ENCODE measurements at regions not wholly inside any gene's neighbourhood (a gene's known extent, or its start where the extent isn't known, plus 50 kb on each side); places are given as distances from the start of the nearest gene placed in this dataset.

DNA sequence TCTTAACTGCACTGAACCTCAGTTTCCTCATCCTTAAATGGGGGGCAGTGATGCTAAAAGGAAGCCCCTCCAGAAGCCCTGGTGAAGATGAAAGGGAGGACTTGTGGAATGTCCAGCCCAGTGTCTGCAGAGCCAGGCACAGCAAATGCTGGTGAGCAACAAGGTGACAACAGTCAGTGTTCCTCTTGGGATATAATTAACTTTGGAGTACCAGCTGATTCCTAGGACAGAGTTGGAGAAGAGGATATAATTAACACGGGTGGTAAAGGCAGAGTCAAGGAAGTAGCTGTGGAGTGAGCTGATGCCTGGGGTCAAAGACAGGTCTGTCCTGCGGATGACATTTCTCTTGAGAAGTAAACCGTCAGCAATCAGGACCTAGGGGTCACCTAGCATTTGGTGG is 60.7 kb upstream of the MRPS6 start:
- intact Hi-C loops (cut with DNase I): loop anchor here in 2 of 10 donors (5.0 kb wide), 2 partner anchors 40 to 50 kb away; no protein-coding TSS in a partner anchor
- 53 to 62% (median 59%) methylated on average over 3 of the region's 3 CpGs for WGBS, 4 donors
- Histone ChIP-seq H3K27ac (no peak overlapping the region), H3K4me1 (peaks cover 0 to 2% (median 0%) of the 10 kb centered on the region in 12 donors), H3K36me3 (no peaks in the 10 kb centered on the region), H3K4me3 (no peak overlapping the region), H3K9me3 (peaks cover 0 to 63% (median 11%) of the 10 kb centered on the region in 12 donors), H3K27me3 (no peaks in the 10 kb centered on the region)
- DNase-seq (no peak), ATAC-seq (peak in 1 of 4 donors; percentile 14)
- TF ChIP-seq, protein P1, sequence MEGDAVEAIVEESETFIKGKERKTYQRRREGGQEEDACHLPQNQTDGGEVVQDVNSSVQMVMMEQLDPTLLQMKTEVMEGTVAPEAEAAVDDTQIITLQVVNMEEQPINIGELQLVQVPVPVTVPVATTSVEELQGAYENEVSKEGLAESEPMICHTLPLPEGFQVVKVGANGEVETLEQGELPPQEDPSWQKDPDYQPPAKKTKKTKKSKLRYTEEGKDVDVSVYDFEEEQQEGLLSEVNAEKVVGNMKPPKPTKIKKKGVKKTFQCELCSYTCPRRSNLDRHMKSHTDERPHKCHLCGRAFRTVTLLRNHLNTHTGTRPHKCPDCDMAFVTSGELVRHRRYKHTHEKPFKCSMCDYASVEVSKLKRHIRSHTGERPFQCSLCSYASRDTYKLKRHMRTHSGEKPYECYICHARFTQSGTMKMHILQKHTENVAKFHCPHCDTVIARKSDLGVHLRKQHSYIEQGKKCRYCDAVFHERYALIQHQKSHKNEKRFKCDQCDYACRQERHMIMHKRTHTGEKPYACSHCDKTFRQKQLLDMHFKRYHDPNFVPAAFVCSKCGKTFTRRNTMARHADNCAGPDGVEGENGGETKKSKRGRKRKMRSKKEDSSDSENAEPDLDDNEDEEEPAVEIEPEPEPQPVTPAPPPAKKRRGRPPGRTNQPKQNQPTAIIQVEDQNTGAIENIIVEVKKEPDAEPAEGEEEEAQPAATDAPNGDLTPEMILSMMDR (IDR thresholded peaks at IDR 0.05): no peak
- TF ChIP-seq POLR2A (IDR thresholded peaks at IDR 0.05): no peak

- H3K4me1 ChIP-seq: no peaks in the 10 kb centered on the region
- ATAC-seq: no peak
- H3K27me3 ChIP-seq: no peaks in the 10 kb centered on the region
- no peaks in the 10 kb centered on the region for H3K36me3 ChIP-seq
- H3K4me3 ChIP-seq: no peak overlapping the region
- peaks cover 0 to 56% (median 11%) of the 10 kb centered on the region in 12 donors for H3K9me3 ChIP-seq
- DNase-seq: no peak
- WGBS, 4 donors: 92 to 100% (median 96%) methylated on average over 1 of the region's 1 CpG
- H3K27ac ChIP-seq: no peak overlapping the region
- TF ChIP-seq POLR2A (IDR thresholded peaks at IDR 0.05): no peak
- TF ChIP-seq, protein P1 (IDR thresholded peaks at IDR 0.05): no peak
- intact Hi-C loops (cut with DNase I): loop anchor here in 2 of 10 donors (5.0 kb wide), 2 partner anchors 39 to 51 kb away; no protein-coding TSS in a partner anchor
Measured at GRCh38 chr21:34011660-34012059, 61.7 kb upstream of the MRPS6 start.

DNA sequence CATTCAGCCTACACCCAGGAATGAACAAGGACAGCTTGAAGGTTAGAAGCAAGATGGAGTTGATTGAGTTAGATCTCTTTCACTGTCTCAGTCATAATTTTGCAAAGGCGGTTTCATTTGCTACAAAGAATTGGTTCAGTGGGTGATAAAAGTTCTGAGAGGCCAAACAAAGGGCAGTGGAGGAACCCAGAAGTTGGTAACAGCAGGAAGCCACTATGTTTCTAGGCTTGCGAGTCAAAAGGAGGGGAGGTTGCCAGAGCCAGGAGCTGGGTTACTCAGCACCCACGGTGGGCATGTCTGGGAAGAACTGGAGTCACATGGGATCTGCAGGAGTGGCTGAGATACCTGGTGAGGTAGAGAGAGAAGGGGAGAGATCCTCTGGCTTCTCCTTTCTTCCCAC is 64.2 kb upstream of the MRPS6 start:
- DNase-seq (no peak), ATAC-seq (no peak)
- WGBS, 4 donors: 74 to 89% (median 79%) methylated on average over 3 of the region's 3 CpGs
- H3K27ac ChIP-seq: no peak overlapping the region
- no peaks in the 10 kb centered on the region for H3K27me3 ChIP-seq
- no peak overlapping the region for H3K4me3 ChIP-seq
- peaks cover 0 to 11% (median 3%) of the 10 kb centered on the region in 12 donors for H3K4me1 ChIP-seq
- peaks cover 0 to 47% (median 11%) of the 10 kb centered on the region in 12 donors for H3K9me3 ChIP-seq
- intact Hi-C loops (cut with DNase I): no loop called here
- H3K36me3 ChIP-seq: no peaks in the 10 kb centered on the region
- TF ChIP-seq, protein P1 (IDR thresholded peaks at IDR 0.05): no peak
- no peak for TF ChIP-seq POLR2A (IDR thresholded peaks at IDR 0.05)

DNA sequence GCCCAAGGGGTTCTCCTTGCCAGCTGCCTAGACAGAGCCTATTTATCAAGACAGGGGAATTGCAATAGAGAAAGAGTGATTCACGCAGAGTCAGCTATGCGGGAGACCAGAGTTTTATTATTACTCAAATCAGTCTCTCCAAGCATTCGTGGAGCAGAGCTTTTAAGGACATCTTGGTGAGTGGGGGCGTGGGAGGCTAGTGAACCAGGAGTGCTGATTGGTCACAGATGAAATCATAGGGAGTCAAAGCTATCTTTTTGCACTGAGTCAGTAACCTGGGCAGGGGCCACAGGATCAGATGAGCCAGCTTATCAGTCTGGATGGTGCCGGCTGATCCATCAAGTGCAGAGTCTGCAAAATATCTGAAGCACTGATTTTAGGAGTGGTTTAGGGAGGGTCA is 64.8 kb upstream of the MRPS6 start:
- DNase-seq (no peak), ATAC-seq (no peak)
- Histone ChIP-seq H3K27me3 (no peaks in the 10 kb centered on the region), H3K27ac (no peak overlapping the region), H3K36me3 (no peaks in the 10 kb centered on the region), H3K4me1 (peaks cover 0 to 12% (median 3%) of the 10 kb centered on the region in 12 donors), H3K4me3 (no peak overlapping the region), H3K9me3 (peaks cover 0 to 47% (median 11%) of the 10 kb centered on the region in 12 donors)
- no peak for TF ChIP-seq POLR2A (IDR thresholded peaks at IDR 0.05)
- TF ChIP-seq, protein P1 (IDR thresholded peaks at IDR 0.05): no peak
- intact Hi-C loops (cut with DNase I): no loop called here
- 69 to 82% (median 77%) methylated on average over 5 of the region's 5 CpGs for WGBS, 4 donors
